ENCODE measurements at regions not wholly inside any gene's neighbourhood (a gene's known extent, or its start where the extent isn't known, plus 50 kb on each side); places are given as distances from the start of the nearest gene placed in this dataset.

- ChIA-PET POLR2A (no interaction called here), CTCF (no interaction called here)
- no peak for DNase-seq (ENCODE audit: extremely low spot score)
- no peak for TF ChIP-seq CTCF (IDR thresholded peaks at IDR 0.05; ENCODE audit: control extremely low read depth, extremely low read depth, low read depth, missing control alignments)
Measured at GRCh38 chr4:89166971-89167475, 55.7 kb downstream of the TIGD2 start.

- ChIA-PET POLR2A (no interaction called here), CTCF (interaction anchor here (1.0 to 2.1 kb wide), 3 partner anchors 8 to 17 kb away, joined by 3 to 9 read pairs (median 9); no protein-coding TSS in a partner anchor)
- no peak for DNase-seq (ENCODE audit: extremely low spot score)
- TF ChIP-seq CTCF (IDR thresholded peaks at IDR 0.05; ENCODE audit: control extremely low read depth, extremely low read depth, low read depth, missing control alignments) = peak; percentile 5
Measured at GRCh38 chr4:89171176-89171805, 60.0 kb downstream of the TIGD2 start.

GRCh38 chr4:89172865-89173264 lies 61.5 kb downstream of the TIGD2 start:
- ChIA-PET POLR2A (no interaction called here), CTCF (no interaction called here)
- TF ChIP-seq CTCF (IDR thresholded peaks at IDR 0.05; ENCODE audit: control extremely low read depth, extremely low read depth, low read depth, missing control alignments) = no peak
- DNase-seq (ENCODE audit: extremely low spot score) = no peak

- ChIA-PET POLR2A (no interaction called here), CTCF (no interaction called here)
- no peak for TF ChIP-seq CTCF (IDR thresholded peaks at IDR 0.05; ENCODE audit: control extremely low read depth, extremely low read depth, low read depth, missing control alignments)
- no peak for DNase-seq (ENCODE audit: extremely low spot score)
Measured at GRCh38 chr4:89173336-89174090, 62.2 kb downstream of the TIGD2 start.

GRCh38 chr4:89174784-89175183 lies 63.5 kb downstream of the TIGD2 start:
- ChIA-PET CTCF (interaction anchor here (1.0 to 2.7 kb wide), 2 partner anchors 9 to 11 kb away, joined by 3 to 15 read pairs; no protein-coding TSS in a partner anchor), POLR2A (no interaction called here)
- TF ChIP-seq CTCF (IDR thresholded peaks at IDR 0.05; ENCODE audit: control extremely low read depth, extremely low read depth, low read depth, missing control alignments) = no peak
- DNase-seq (ENCODE audit: extremely low spot score) = no peak

GRCh38 chr4:89175611-89176010 lies 64.3 kb downstream of the TIGD2 start:
- ChIA-PET POLR2A (no interaction called here), CTCF (interaction anchor here (1.0 to 2.7 kb wide), 3 partner anchors 9 to 18 kb away, joined by 3 to 15 read pairs (median 3); no protein-coding TSS in a partner anchor)
- no peak for TF ChIP-seq CTCF (IDR thresholded peaks at IDR 0.05; ENCODE audit: control extremely low read depth, extremely low read depth, low read depth, missing control alignments)
- DNase-seq (ENCODE audit: extremely low spot score) = no peak
